ENCODE measurements at regions not wholly inside any gene's neighbourhood (a gene's known extent, or its start where the extent isn't known, plus 50 kb on each side); places are given as distances from the start of the nearest gene placed in this dataset.

DNA sequence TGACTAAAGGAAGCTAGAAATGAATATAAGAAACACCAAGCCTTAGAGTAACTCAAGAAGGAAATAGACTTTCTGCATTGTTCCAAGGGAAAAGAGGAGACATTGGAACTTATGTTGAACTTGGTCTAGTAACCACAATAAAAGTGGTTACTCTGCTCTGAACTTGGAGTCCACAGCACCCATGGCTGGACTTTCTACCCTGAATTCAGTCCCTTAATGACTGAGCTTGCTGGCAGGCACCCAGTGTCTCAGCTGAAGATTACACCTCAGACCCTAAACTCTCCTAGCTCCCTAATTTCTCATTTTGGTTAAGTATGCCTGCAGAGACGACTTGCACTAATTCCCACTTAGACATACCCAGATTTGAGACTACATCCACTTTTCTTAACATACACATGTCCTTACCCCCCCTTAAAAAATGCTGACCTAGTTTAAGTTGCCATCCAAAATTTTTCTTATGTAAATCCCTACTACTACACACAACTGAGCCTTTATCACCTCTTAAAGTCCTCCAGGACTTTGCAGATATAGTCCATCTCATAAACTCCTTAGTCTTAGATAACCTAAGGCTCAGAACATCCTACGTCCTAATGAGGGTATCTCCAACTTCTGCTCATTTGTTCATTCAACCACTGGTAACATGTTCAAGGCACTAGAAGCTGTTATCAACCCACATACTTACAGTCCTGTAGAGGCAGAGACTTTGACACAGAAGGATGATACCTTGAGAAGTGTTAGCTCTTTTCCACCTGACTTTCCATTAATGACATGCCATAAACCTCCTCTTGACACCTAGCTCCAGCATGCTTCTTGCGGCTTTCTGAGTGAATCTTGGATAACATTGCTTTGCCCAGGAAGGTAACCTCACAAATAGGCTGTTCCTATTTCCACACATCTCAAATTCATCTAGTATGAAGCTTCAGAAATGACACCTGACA, 129.8 kb downstream of the ALDH8A1 start:
- TF ChIP-seq, protein P1, sequence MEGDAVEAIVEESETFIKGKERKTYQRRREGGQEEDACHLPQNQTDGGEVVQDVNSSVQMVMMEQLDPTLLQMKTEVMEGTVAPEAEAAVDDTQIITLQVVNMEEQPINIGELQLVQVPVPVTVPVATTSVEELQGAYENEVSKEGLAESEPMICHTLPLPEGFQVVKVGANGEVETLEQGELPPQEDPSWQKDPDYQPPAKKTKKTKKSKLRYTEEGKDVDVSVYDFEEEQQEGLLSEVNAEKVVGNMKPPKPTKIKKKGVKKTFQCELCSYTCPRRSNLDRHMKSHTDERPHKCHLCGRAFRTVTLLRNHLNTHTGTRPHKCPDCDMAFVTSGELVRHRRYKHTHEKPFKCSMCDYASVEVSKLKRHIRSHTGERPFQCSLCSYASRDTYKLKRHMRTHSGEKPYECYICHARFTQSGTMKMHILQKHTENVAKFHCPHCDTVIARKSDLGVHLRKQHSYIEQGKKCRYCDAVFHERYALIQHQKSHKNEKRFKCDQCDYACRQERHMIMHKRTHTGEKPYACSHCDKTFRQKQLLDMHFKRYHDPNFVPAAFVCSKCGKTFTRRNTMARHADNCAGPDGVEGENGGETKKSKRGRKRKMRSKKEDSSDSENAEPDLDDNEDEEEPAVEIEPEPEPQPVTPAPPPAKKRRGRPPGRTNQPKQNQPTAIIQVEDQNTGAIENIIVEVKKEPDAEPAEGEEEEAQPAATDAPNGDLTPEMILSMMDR (IDR thresholded peaks at IDR 0.05; ENCODE audit: low read depth, low read length, missing control alignments) = no peak
- in situ Hi-C loops (cut with HindIII; ENCODE audit: low pct_ligation_motif_present, low sequenced_read_pairs) = loop anchor here (10.0 kb wide), 1 partner anchor 655 kb away; no protein-coding TSS in a partner anchor
- Histone ChIP-seq H3K36me3 (replicated peaks) (no peaks in the 10 kb centered on the region), H3K27me3 (replicated peaks) (no peaks in the 10 kb centered on the region), H3K4me3 (ENCODE audit: low read depth, low read length) (no peak overlapping the region), H3K27ac (no peak overlapping the region)
- DNase-seq = no peak

DNA sequence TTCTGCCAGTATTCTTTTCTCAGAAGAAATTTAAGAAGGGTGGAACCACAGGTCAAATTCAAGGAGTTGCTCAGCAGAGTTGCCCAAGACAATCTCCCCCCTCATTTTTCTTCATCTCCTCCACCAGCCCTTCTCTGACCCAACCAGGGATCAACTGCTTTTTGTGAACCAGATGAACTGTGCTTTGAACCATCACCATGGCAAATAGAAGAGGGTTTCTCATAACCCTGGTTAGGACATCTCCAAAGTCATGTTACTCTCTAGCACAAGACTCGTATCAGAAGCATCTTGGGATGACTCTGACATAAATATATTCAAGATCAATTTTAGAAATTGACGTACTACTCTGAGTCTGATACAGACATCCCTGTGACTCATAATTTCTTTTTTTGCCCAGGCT, 130.7 kb downstream of the ALDH8A1 start:
- no peak overlapping the region for H3K27ac ChIP-seq
- no peak for DNase-seq
- H3K27me3 ChIP-seq (replicated peaks) = no peaks in the 10 kb centered on the region
- no peak overlapping the region for H3K4me3 ChIP-seq (ENCODE audit: low read depth, low read length)
- no peaks in the 10 kb centered on the region for H3K36me3 ChIP-seq (replicated peaks)
- TF ChIP-seq, protein P1 (IDR thresholded peaks at IDR 0.05; ENCODE audit: low read depth, low read length, missing control alignments) = no peak
- in situ Hi-C loops (cut with HindIII; ENCODE audit: low pct_ligation_motif_present, low sequenced_read_pairs) = no loop called here

DNA sequence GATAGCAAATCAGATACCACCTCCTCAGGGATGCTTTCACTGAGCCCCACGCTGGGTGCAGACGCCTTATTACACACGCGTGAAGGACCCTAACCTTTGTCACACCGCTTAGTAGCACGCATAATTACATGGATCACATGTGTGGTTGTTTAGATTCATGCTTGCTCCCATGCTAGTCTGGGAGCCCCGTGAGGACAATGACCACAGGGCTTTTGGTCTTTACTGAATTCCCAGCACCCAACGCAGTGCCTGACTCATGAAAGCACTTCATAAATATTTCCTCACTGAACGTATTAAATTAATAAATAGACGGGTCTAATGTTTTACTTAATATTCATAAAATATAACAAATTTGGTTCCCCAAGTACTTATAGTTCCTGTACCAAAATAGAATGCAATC, 132.5 kb downstream of the ALDH8A1 start:
- DNase-seq = no peak
- in situ Hi-C loops (cut with HindIII; ENCODE audit: low pct_ligation_motif_present, low sequenced_read_pairs) = no loop called here
- Histone ChIP-seq H3K4me3 (ENCODE audit: low read depth, low read length) (no peak overlapping the region), H3K27ac (no peak overlapping the region), H3K27me3 (replicated peaks) (no peaks in the 10 kb centered on the region), H3K36me3 (replicated peaks) (no peaks in the 10 kb centered on the region)
- TF ChIP-seq, protein P1 (IDR thresholded peaks at IDR 0.05; ENCODE audit: low read depth, low read length, missing control alignments) = no peak

DNA sequence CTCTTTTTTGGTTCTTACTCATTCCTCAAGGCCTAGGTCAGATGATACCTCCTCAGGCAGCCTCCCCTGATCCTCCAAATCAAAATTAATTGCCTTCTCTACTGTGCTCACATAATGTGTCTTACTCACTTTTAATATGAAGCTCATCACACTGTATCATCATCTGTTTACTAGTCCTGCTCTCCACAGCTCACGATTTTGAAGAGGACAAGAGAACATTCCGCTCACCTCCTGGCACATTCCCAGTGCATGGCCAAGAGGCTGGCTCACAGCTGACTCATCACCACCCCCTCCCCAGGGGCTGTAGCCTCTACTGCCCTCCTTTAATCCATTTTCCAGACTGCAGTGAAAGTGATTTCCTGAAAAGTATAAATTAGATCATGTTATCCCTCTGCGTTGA, 133.1 kb downstream of the ALDH8A1 start:
- no peaks in the 10 kb centered on the region for H3K36me3 ChIP-seq (replicated peaks)
- H3K27ac ChIP-seq = no peak overlapping the region
- H3K27me3 ChIP-seq (replicated peaks) = no peaks in the 10 kb centered on the region
- TF ChIP-seq, protein P1 (IDR thresholded peaks at IDR 0.05; ENCODE audit: low read depth, low read length, missing control alignments) = no peak
- DNase-seq = peak; percentile 45
- H3K4me3 ChIP-seq (ENCODE audit: low read depth, low read length) = no peak overlapping the region
- in situ Hi-C loops (cut with HindIII; ENCODE audit: low pct_ligation_motif_present, low sequenced_read_pairs) = no loop called here

DNA sequence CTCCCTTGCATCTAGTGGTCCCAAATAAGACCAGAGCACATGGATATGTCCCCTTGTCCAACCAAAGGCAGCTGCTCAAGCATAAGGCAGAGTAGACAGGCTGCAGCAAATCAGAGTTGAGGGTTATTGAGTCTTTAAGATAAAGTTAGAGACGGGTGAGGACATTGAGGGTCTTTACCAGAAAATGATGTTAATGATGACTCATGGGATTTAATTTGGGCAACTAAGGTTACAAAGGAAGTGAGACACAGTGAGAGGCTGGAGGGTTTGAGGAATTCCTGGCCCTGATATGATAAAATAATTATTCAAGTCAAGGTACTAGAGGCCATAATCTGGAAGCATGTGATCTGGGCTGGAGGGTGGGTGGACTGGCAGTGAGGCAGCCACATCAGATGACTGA, 133.6 kb downstream of the ALDH8A1 start:
- no peak overlapping the region for H3K4me3 ChIP-seq (ENCODE audit: low read depth, low read length)
- in situ Hi-C loops (cut with HindIII; ENCODE audit: low pct_ligation_motif_present, low sequenced_read_pairs) = no loop called here
- DNase-seq = no peak
- H3K27me3 ChIP-seq (replicated peaks) = no peaks in the 10 kb centered on the region
- H3K36me3 ChIP-seq (replicated peaks) = no peaks in the 10 kb centered on the region
- H3K27ac ChIP-seq = no peak overlapping the region
- TF ChIP-seq, protein P1 (IDR thresholded peaks at IDR 0.05; ENCODE audit: low read depth, low read length, missing control alignments) = no peak
